ENCODE measurements at regions not wholly inside any gene's neighbourhood (a gene's known extent, or its start where the extent isn't known, plus 50 kb on each side); places are given as distances from the start of the nearest gene placed in this dataset.

- TF ChIP-seq SP1 (IDR thresholded peaks at IDR 0.05) (no peak), ARNT (IDR thresholded peaks at IDR 0.05) (no peak), SUZ12 (IDR thresholded peaks at IDR 0.05) (no peak), FOXA1 (IDR thresholded peaks at IDR 0.05) (no peak), LEF1 (IDR thresholded peaks at IDR 0.05; ENCODE audit: borderline replicate concordance) (no peak), ELF4 (IDR thresholded peaks at IDR 0.05) (no peak)
These were observed 127.9 kb upstream of the AR start for GRCh38 chrX:67415937-67416336.
